HG03280 (cell line): ENCODE measurements at regions not wholly inside any gene's neighbourhood (a gene's known extent, or its start where the extent isn't known, plus 50 kb on each side); places are given as distances from the start of the nearest gene placed in this dataset.
"Not testable (repeated sequence)": the region's sequence is repeated elsewhere in the genome, so short reads cannot be mapped to it uniquely, and the experiment has no call there.

Experiments
- ATAC-seq: cut with Tn5 transposase; IDR thresholded peaks from one replicate; pipeline ENCODE4 v1.9.1; 2021; ENCODE audit warnings: mild to moderate bottlenecking, moderate library complexity; ENCODE audit not compliant: unreplicated experiment

DNA sequence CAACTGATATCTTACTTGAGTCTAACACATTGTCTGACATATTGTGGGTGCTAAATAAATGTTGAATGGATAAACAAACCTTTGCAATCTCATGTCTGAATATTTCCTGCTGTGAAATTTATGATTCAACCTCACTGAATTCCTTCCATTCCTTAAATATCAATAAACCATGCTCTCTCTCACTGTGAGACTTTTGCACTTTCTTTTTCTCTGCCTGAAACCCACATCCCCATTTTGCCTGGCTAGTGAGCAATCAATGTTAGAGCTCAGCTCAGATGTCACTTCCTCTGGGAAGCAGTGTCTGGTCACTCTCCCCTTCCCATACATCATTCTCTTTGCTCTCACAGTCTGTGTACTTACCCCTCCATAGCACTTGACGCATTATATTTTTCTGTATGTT lies 383.7 kb upstream of the TRPC7 start:
- ATAC-seq = no peak

DNA sequence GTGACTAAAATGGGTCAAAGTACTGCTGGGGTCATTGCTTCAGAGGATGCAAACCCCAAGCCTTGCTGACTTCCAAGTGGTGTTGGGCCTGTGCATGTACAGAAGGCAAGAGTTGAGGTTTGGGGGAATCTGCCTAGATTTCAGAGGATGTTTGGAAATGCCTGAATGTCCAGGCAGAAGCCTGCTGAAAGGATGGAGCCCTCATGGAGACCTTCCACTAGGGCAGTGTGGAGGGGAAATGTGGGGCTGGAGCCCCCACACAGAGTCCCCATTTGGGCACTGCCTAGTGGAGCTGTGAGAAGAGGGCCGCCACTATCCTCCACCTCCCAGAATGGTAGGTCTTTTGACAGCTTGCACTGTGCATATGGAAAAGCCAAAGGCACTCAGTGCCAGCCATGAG lies 377.7 kb upstream of the TRPC7 start:
- ATAC-seq = no peak

- ATAC-seq = no peak
Observed at GRCh38 chr5:136740228-136740627, 374.9 kb upstream of the TRPC7 start.

- ATAC-seq = not testable (repeated sequence)
Observed at GRCh38 chr5:136739271-136739670, 373.9 kb upstream of the TRPC7 start.

GRCh38 chr5:136738829-136739228 lies 373.5 kb upstream of the TRPC7 start:
- no peak for ATAC-seq

DNA sequence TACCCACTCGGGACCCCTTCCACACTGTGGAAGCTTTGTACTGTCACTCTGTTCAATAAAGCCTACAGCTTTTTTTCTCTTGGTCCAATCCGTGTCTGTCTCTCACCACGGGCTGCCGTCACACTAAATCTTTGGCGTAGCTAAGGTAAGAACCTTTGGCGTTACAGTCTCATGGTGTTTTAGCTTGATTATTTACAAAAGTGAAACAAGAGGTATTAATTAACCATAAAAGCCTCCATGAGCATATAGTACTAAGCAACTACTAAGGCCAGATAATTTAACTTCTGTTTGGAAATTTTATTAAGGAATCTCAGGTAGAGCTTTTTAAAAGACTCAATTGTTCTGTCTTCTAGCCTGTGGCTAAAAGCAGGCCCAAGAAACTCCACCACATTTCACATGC lies 370.7 kb upstream of the TRPC7 start:
- no peak for ATAC-seq

GRCh38 chr5:136735611-136736010 lies 370.3 kb upstream of the TRPC7 start:
- ATAC-seq = not testable (repeated sequence)

DNA sequence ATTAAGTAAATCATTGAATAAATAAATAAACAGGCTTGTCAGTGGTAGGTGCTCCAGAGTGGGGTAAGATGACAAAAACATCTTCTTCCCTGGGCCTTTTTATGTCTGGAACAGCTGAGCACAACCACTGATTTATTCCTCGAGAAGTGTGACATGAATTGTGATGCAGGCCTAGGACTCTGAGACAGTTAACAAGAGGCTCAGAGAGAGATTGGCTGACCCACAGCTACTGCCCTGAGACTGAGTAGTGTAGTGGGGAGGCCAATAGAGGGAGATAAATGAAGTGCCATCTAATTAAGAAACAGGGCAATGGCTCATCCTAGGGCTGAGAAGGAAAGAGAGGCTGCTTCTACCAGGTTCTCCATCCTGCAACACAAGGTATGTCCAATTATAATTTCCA lies 369.3 kb upstream of the TRPC7 start:
- no peak for ATAC-seq

- ATAC-seq = no peak
Observed at GRCh38 chr5:136732751-136733150, 367.4 kb upstream of the TRPC7 start.

- no peak for ATAC-seq
Observed at GRCh38 chr5:136731241-136731900, 366.0 kb upstream of the TRPC7 start.

GRCh38 chr5:136730426-136730825 lies 365.1 kb upstream of the TRPC7 start:
- no peak for ATAC-seq

DNA sequence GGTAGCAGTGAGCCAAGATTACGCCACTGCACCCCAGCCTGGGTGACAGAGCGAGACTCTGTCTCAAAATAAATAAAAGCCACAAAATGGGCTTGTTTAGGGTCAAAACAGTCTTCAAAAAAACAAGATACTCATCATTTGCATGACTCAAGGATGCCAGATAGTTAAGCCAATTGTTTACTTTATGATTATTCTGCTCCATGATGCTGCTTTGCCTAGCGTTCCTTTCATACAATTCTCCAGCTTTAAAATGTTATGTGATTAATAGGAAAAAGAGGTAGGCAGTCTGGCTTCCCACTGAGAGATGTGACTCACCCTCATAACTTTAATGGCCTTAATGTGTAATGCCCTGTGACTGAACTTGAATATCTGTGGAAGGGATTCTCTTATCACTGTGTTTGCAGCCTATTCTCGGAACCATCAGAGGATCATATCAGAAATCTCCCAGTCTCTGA lies 364.6 kb upstream of the TRPC7 start:
- ATAC-seq = no peak

GRCh38 chr5:136726506-136726905 lies 361.2 kb upstream of the TRPC7 start:
- ATAC-seq = no peak

- ATAC-seq = no peak
Observed at GRCh38 chr5:136724161-136724560, 358.8 kb upstream of the TRPC7 start.

DNA sequence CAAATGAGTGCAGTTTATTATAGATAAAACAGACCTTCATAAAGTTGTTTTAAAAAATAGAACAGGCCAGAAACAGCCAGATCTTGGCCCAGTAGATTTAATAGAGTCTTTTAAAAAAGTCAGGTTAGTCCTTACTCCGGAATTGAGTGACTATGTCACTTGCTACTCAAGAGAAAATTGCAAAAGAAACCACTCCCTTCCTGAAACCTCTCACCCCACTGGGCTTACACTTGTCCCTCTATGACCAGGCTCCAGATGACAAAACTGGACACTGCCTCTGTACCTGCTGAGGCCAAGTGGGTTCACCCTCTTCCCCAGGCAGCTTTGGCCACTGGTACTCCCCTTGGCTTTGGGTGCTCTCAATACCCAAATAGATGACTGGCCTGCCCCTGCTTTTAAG lies 357.2 kb upstream of the TRPC7 start:
- ATAC-seq = no peak

- no peak for ATAC-seq
Observed at GRCh38 chr5:136722086-136722485, 356.7 kb upstream of the TRPC7 start.

DNA sequence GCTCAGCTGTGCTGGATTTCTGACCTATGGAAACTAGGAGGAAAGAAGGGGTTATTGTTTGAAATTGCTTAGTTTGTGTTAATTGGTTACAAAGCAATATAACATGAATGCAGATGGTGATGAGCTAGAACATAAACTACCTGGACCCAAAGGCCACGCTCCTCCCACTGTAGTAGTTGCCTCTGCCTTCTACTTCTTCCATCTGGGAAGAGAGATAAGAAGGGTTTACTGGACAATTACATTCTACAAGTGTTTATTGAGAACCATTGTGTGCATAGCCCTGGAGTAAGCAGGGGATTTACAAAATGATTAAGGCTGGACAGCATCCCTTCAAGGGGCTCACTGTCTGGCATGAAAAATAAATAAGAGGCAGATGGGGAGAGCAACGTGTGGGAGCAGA lies 355.3 kb upstream of the TRPC7 start:
- no peak for ATAC-seq

GRCh38 chr5:136717917-136718316 lies 352.6 kb upstream of the TRPC7 start:
- no peak for ATAC-seq

GRCh38 chr5:136714286-136714685 lies 348.9 kb upstream of the TRPC7 start:
- ATAC-seq = no peak

DNA sequence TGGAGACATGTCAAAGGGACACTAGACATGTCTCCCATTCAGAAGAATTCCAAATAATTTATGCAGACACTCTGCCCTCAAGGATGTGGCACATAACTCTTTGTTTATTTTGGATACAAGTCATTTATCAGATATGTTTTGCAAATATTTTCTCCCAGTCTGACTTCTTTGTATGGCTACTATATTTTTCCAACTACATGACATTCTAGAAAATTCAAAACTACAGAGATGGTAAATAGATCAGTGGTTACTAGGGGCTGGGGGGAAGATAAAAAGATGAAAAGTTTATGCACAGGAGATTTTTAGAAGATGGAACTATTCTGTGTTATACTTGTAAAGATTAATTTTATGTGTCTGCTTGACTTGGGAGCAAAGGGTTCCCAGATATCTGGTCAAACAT lies 347.3 kb upstream of the TRPC7 start:
- no peak for ATAC-seq

GRCh38 chr5:136710834-136711233 lies 345.5 kb upstream of the TRPC7 start:
- no peak for ATAC-seq

- ATAC-seq = no peak
Observed at GRCh38 chr5:136703706-136704105, 338.4 kb upstream of the TRPC7 start.

DNA sequence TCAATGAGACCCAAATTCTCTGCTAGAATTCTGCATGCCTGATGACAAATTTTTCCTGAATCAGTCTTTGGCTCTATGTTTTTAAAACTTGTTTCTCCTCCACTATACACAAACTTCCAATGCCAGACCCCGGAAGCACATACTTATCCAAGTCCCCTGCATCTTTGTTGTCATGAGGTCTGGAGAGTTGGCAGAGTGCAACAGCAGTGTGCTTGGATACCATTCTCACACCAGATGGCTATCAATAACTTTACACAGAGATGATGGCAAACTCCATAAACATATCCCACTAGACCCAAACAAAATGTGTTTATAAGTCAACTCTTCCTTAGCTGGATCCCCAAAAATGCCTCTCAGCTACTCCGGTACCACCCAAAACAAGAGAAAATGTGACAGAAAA lies 337.7 kb upstream of the TRPC7 start:
- ATAC-seq = no peak
